ENCODE measurements at regions not wholly inside any gene's neighbourhood (a gene's known extent, or its start where the extent isn't known, plus 50 kb on each side); places are given as distances from the start of the nearest gene placed in this dataset.

DNA sequence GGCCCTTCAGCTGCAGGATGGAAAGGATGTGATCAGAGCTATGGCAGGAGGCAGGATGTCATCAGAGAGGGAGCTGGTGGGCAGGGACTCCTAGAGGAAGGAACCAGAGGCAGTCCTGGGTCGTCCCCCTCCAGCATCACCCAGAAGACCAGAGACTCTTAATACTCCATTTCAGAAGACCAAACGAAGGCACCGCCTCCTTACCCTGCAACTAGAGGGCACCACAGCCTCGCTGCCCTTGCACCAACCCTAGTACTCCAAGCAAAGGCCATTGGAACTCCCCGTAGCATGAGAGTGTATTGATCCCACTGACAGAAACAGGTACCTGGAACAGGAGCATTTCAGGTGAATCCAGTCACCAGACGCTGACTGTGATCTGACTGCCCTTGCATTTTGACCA, 598.1 kb downstream of the NPHP4 start:
- Histone ChIP-seq H3K36me3 (no peaks in the 10 kb centered on the region), H3K27ac (no peak overlapping the region), H3K4me3 (ENCODE audit: low read depth, low read length) (no peak overlapping the region), H3K9me3 (ENCODE audit: severe bottlenecking) (no peaks in the 10 kb centered on the region), H3K27me3 (ENCODE audit: insufficient read depth, low read depth, severe bottlenecking) (no peaks in the 10 kb centered on the region)
- TF ChIP-seq, protein P1, sequence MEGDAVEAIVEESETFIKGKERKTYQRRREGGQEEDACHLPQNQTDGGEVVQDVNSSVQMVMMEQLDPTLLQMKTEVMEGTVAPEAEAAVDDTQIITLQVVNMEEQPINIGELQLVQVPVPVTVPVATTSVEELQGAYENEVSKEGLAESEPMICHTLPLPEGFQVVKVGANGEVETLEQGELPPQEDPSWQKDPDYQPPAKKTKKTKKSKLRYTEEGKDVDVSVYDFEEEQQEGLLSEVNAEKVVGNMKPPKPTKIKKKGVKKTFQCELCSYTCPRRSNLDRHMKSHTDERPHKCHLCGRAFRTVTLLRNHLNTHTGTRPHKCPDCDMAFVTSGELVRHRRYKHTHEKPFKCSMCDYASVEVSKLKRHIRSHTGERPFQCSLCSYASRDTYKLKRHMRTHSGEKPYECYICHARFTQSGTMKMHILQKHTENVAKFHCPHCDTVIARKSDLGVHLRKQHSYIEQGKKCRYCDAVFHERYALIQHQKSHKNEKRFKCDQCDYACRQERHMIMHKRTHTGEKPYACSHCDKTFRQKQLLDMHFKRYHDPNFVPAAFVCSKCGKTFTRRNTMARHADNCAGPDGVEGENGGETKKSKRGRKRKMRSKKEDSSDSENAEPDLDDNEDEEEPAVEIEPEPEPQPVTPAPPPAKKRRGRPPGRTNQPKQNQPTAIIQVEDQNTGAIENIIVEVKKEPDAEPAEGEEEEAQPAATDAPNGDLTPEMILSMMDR (IDR thresholded peaks at IDR 0.05; ENCODE audit: low read depth, low read length), result peak; percentile 31
- no peak for DNase-seq

DNA sequence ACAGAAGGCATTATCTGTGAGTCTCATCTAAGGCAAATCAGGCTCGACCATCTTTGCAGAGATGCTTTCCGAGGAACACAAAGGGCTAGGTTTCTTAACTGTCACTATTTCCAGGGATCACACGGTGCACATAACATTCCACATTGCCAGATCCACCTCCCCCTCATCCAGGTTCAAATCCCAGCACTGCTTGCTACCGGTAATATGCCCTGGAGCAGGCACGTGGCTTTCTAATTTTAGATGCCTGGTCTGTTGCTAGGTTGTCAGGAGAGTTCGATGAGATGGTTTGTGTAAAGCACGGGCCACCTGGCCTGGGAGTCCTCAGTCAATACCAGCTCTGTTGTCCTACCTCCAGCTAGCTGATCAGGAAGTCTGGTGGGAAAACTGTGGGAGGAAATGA, 598.6 kb downstream of the NPHP4 start:
- no peak overlapping the region for H3K27ac ChIP-seq
- no peaks in the 10 kb centered on the region for H3K36me3 ChIP-seq
- no peaks in the 10 kb centered on the region for H3K27me3 ChIP-seq (ENCODE audit: insufficient read depth, low read depth, severe bottlenecking)
- H3K4me3 ChIP-seq (ENCODE audit: low read depth, low read length), result no peak overlapping the region
- TF ChIP-seq, protein P1 (IDR thresholded peaks at IDR 0.05; ENCODE audit: low read depth, low read length), result no peak
- no peak for DNase-seq
- H3K9me3 ChIP-seq (ENCODE audit: severe bottlenecking), result no peaks in the 10 kb centered on the region

DNA sequence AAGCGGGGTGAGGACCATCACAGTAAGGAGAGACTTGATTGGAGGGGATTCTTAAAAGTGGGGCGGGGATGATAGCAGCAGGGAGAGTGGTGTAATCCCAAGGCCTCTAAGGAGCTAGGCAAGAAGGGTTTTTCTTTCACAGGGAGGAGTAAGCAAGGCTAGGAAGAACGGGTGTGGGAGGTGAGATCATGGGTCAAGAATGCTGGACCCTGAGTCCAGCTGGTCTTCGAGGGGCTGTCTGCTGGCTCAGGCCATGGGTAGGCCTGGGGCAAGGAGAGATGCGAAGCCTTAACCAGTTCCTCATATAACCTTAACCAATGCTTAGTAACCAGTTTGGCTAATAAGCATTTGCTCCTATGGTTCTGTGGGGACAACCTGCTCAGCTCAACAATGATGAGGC, 599.1 kb downstream of the NPHP4 start:
- no peaks in the 10 kb centered on the region for H3K9me3 ChIP-seq (ENCODE audit: severe bottlenecking)
- DNase-seq, result no peak

DNA sequence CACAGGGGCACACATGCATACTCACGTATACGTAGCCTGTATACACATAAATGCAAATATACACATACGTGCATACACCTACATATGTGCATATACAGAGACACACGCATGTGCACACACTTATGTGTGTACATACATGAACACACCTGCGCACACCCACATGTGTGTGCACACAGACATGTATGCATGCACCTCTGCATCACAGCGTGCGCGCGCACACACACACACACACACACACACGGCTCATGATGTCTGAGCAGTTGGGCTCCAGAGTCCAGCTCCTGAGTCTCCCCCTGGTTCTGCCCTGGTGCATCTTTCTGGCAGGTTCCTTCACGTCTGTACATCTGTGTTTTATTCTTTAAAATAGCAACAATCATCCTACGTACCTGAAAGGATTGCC, 600.5 kb downstream of the NPHP4 start:
- Histone ChIP-seq H3K36me3 (no peaks in the 10 kb centered on the region), H3K9me3 (ENCODE audit: severe bottlenecking) (no peaks in the 10 kb centered on the region), H3K27ac (no peak overlapping the region), H3K4me3 (ENCODE audit: low read depth, low read length) (no peak overlapping the region), H3K27me3 (ENCODE audit: insufficient read depth, low read depth, severe bottlenecking) (no peaks in the 10 kb centered on the region)
- TF ChIP-seq, protein P1 (IDR thresholded peaks at IDR 0.05; ENCODE audit: low read depth, low read length), result no peak
- DNase-seq, result no peak

More for the DNA sequence above, 599.1 kb downstream of the NPHP4 start:
- no peaks in the 10 kb centered on the region for H3K27me3 ChIP-seq (ENCODE audit: insufficient read depth, low read depth, severe bottlenecking)
- H3K27ac ChIP-seq, result no peak overlapping the region
- TF ChIP-seq, protein P1 (IDR thresholded peaks at IDR 0.05; ENCODE audit: low read depth, low read length), result no peak
- H3K36me3 ChIP-seq, result no peaks in the 10 kb centered on the region
- H3K4me3 ChIP-seq (ENCODE audit: low read depth, low read length), result no peak overlapping the region

DNA sequence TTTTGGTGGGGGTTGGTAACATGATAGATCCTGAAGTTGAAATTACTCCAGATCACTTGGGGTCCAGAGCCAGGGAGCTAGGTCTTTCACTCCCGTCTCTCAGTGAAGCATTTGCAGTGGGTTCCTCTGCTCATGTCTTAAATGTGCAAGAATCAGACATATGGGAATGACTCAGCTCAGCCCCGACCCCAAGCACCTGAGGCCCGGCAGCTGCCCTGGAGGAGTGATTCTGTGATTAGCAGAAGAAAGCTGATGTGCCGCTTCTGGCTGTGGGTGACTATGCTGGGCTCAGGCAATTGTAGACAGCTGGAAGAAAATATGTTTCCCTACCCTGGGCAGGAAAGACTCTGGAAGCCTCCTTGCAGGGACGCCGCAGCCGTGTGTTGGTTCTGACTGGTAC, 601.7 kb downstream of the NPHP4 start:
- no peaks in the 10 kb centered on the region for H3K27me3 ChIP-seq (ENCODE audit: insufficient read depth, low read depth, severe bottlenecking)
- no peak overlapping the region for H3K4me3 ChIP-seq (ENCODE audit: low read depth, low read length)
- TF ChIP-seq, protein P1 (IDR thresholded peaks at IDR 0.05; ENCODE audit: low read depth, low read length), result no peak
- DNase-seq, result peak; percentile 16
- H3K36me3 ChIP-seq, result no peaks in the 10 kb centered on the region
- H3K9me3 ChIP-seq (ENCODE audit: severe bottlenecking), result no peaks in the 10 kb centered on the region
- no peak overlapping the region for H3K27ac ChIP-seq

DNA sequence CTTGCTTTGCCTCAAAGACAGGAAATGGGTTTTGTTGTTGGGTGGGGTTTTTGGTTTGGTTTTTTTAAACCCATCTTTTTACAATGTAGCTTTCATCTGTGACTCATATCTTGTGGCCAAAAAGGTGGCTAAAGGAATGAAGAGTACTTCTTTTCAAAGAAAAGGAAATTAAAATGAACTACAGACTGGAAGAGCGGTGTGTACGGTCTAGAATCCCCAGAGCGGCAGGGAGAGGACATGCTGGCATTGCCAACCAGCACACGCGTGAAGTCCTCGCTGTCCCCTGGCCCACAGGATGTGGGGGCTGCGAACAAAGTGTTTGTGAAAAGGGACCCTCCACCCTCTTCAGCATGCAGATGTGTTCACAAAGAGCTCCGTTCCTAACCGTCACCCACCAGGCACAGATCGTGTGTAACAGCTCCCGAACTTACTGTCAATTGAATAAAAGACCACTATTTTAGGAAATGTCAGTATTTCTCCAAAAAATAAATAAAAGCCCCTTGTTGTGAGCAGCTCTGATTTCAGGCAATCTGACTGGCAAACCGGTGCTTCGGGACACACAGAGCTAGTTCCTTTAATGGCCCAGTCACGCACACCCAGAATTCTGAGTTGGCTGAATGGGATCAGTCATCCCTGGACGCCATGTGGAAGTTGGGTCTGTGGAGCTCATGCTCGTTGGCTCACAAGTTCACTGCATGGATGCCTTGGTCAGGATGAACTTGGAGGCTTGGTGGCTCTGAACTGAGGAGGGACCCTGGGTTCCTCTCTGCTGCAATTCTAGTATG, 602.9 kb downstream of the NPHP4 start:
- TF ChIP-seq, protein P1 (IDR thresholded peaks at IDR 0.05; ENCODE audit: low read depth, low read length), result no peak
- no peaks in the 10 kb centered on the region for H3K27me3 ChIP-seq (ENCODE audit: insufficient read depth, low read depth, severe bottlenecking)

More for the DNA sequence above, 602.9 kb downstream of the NPHP4 start:
- Histone ChIP-seq H3K27ac (no peak overlapping the region), H3K4me3 (ENCODE audit: low read depth, low read length) (no peak overlapping the region), H3K9me3 (ENCODE audit: severe bottlenecking) (no peaks in the 10 kb centered on the region), H3K36me3 (no peaks in the 10 kb centered on the region)
- DNase-seq, result no peak
